GM12878 (cell line): ENCODE measurements at regions not wholly inside any gene's neighbourhood (a gene's known extent, or its start where the extent isn't known, plus 50 kb on each side); places are given as distances from the start of the nearest gene placed in this dataset.

ENCODE experiments used
- ATAC-seq: fragments of 200-7000 bp; cut with Tn5 transposase; 3 replicates; pipeline ENCODE4 v1.9.1; 2020; ENCODE audit warnings: mild to moderate bottlenecking, moderate library complexity
- BruUV-seq: library from RNA; stranded (reverse); fragments of 400-500 nt; replicated peaks from 2 replicates; lab custom pipeline; 2021; lab: Mats Ljungman, UMichigan
- CTCF ChIA-PET: fragments of 300-600 bp; sonication (Branson Sonifier 250); formaldehyde crosslinking; extraction: SDS; loops from one replicate; lab custom pipeline; 2021; ENCODE audit warnings: inconsistent platforms; lab: Yijun Ruan, JAX
- POLR2A ChIA-PET: fragments of 350-600 bp; formaldehyde crosslinking; extraction: SDS; loops from one replicate; lab custom pipeline; 2021; ENCODE audit warnings: inconsistent platforms; lab: Charles Lee
- RAD21 ChIA-PET: fragments of 300-600 bp; sonication (Branson Sonifier 250); formaldehyde crosslinking; loops from one replicate; lab custom pipeline; 2023; ENCODE audit warnings: antibody characterized with exemption; ENCODE audit not compliant: unreplicated experiment; lab: Charles Lee
- SMC1A ChIA-PET: fragments of 300-600 bp; sonication (Branson Sonifier 250); formaldehyde crosslinking; loops from one replicate; lab custom pipeline; 2023; ENCODE audit not compliant: unreplicated experiment, uncharacterized antibody; lab: Charles Lee
- DNase-seq: peaks from one replicate; pipeline ENCODE4 v3.0.0-alpha.2; 2011; ENCODE audit warnings: low read depth, low spot score
- FAIRE-seq: peaks from 3 replicates; lab custom pipeline; 2011; peaks lifted over from hg19 to GRCh38; lab: Jason Lieb, UNC
- H2AFZ ChIP-seq: 2 replicates; pipeline ENCODE4 v1.6.0; 2011; ENCODE audit warnings: low read depth, low read length, control low read depth; ENCODE audit not compliant: control insufficient read depth
- H3K27ac ChIP-seq: 2 replicates; pipeline ENCODE4 v1.5.1; 2011; ENCODE audit warnings: control low read depth; ENCODE audit not compliant: control insufficient read depth, insufficient read depth
- H3K27me3 ChIP-seq, 2 experiments: replicated peaks in 1 of 2; 2 replicates each; pipeline versions ENCODE4 v1.6.0 to v1.6.1; 2011; ENCODE audit warnings: low read length in 1 of 2; ENCODE audit not compliant: control insufficient read depth in 2 of 2, insufficient read depth in 2 of 2
- H3K36me3 ChIP-seq, 2 experiments: 2 replicates each; pipeline ENCODE4 v1.5.1; 2011; ENCODE audit warnings: low read length in 1 of 2; ENCODE audit not compliant: control insufficient read depth in 2 of 2, insufficient read depth in 2 of 2
- H3K4me1 ChIP-seq: 2 replicates; pipeline ENCODE4 v1.6.1; 2011; ENCODE audit warnings: mild to moderate bottlenecking, low read length, moderate library complexity, mixed read lengths; ENCODE audit not compliant: control insufficient read depth, insufficient read depth
- H3K4me2 ChIP-seq: 2 replicates; pipeline ENCODE4 v1.6.0; 2011; ENCODE audit warnings: control low read depth; ENCODE audit not compliant: control insufficient read depth, insufficient read depth
- H3K4me3 ChIP-seq: fragments of 200-600 bp; sonication (generic); 2 replicates; pipeline ENCODE4 v1.5.1; 2016
- H3K79me2 ChIP-seq: 2 replicates; pipeline ENCODE4 v1.6.0; 2011; ENCODE audit warnings: low read length; ENCODE audit not compliant: control insufficient read depth, insufficient read depth
- H3K9ac ChIP-seq: 2 replicates; pipeline ENCODE4 v1.8.0; 2011; ENCODE audit warnings: low read length, control low read depth, mixed read lengths; ENCODE audit not compliant: control insufficient read depth, insufficient read depth
- H3K9me3 ChIP-seq: replicated peaks from 3 replicates; pipeline ENCODE4 v1.5.1; 2011; ENCODE audit warnings: mild to moderate bottlenecking, low read length; ENCODE audit not compliant: control insufficient read depth, insufficient read depth
- H4K20me1 ChIP-seq: 2 replicates; pipeline ENCODE4 v1.6.0; 2011; ENCODE audit not compliant: control insufficient read depth, insufficient read depth
- JUND ChIP-seq: IDR thresholded peaks from 2 replicates; pipeline ENCODE4 v1.6.1; 2012; ENCODE audit warnings: low read depth, mild to moderate bottlenecking, low read length, improper control_type of control experiment, moderate library complexity
- KDM1A ChIP-seq: fragments of 200-600 bp; sonication (generic); IDR thresholded peaks from 2 replicates; pipeline ENCODE4 v1.6.1; 2016; ENCODE audit warnings: borderline replicate concordance
- RAD21 ChIP-seq: IDR thresholded peaks from 2 replicates; pipeline ENCODE4 v1.6.1; 2011; ENCODE audit warnings: mild to moderate bottlenecking, low read depth, low read length, moderate library complexity; ENCODE audit not compliant: insufficient read depth
- WGBS: methylation state at CpG from one replicate; pipeline ENCODE4 v1.1.6; 2016; ENCODE audit warnings: low lambda C conversion rate; ENCODE audit not compliant: insufficient replicate concordance, insufficient coverage; ENCODE audit errors: missing lambda C conversion rate; 5-methylcytosine and 5-hydroxymethylcytosine counted together
- in situ Hi-C: fragments of 300-500 bp; cut with MboI; formaldehyde crosslinking; loops from 9 replicates; pipeline ENCODE4 v1.14.3; 2018; ENCODE audit warnings: mixed read lengths
- intact Hi-C: fragments of 100-400 bp; cut with micrococcal nuclease; formaldehyde crosslinking; loops from one replicate; pipeline ENCODE4 v1.14.2; 2022; ENCODE audit not compliant: unreplicated experiment
- TF ChIP-seq, protein P1 (sequence below): fragments of 450-650 bp; IDR thresholded peaks from 2 replicates; pipeline ENCODE4 v1.6.1; 2018; ENCODE audit warnings: borderline replicate concordance, mild to moderate bottlenecking; ENCODE audit not compliant: partially characterized antibody
- TF ChIP-seq, protein P2 (sequence below): IDR thresholded peaks from 2 replicates; pipeline ENCODE4 v1.6.1; 2011; ENCODE audit warnings: borderline replicate concordance, low read depth, mild to moderate bottlenecking, moderate library complexity, mixed read lengths, low read length; ENCODE audit not compliant: insufficient read depth; ENCODE audit errors: extremely low read length
- TF ChIP-seq, protein P3 (sequence below): IDR thresholded peaks from 2 replicates; pipeline ENCODE4 v1.6.1; 2012; ENCODE audit warnings: improper control_type of control experiment, low read depth, low read length; ENCODE audit not compliant: insufficient replicate concordance

DNA sequence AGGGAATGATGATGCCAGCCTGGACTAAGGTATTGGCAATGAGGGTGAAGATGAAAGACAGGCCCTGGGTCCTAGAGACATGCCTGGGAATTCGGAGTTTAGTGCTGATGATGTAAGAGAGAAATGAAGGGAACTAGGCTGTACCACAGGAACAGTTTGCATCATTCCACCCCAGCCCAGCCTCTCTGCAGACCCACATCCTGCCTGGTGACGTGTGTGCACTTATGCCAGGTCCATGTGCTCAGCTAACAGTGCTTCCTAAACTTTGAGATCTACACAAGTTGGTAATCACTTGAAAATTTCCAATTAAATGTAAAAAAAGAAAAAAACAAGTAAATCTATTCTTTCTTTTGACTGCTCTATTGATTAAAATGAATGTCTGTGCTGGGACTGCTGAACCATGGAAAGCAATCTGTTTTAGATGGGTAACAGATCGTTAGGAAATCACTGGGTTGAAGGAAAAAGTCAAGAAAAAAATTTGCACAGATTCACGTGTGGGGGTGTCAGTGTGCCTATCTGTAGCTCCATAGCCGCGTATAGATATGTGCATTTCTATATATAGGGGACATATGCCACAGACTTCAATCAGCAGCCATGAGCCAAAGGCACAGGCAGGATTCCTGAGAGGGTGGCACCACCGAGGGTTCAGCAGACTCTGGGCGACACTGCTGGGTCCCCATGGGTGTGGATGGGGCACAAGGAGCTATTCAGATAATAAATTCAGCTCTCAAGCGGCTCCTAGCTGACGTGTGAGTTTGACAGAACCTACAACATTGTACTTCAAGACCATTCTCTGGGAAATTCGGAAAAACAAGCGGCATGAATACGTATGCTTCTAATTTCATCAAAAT is 131.1 kb upstream of the OPCML start:
- Histone ChIP-seq H3K4me1 (no peaks in the 10 kb centered on the region), H4K20me1 (no peaks in the 10 kb centered on the region), H3K4me3 (no peak overlapping the region), H3K9ac (no peak overlapping the region), H3K79me2 (no peaks in the 10 kb centered on the region), H3K9me3 (no peaks in the 10 kb centered on the region; the same call in 2 of the 3 replicates), H3K4me2 (no peak overlapping the region), H2AFZ (no peak overlapping the region), H3K27me3 (no peaks in the 10 kb centered on the region), H3K36me3 (no peaks in the 10 kb centered on the region), H3K27ac (no peak overlapping the region)
- CTCF ChIA-PET: interaction anchor here (0.7 kb wide), 1 partner anchor 15 kb away, joined by 3 read pairs; no protein-coding TSS in a partner anchor
- BruUV-seq: no TSS peak
- ATAC-seq: no peak
- TF ChIP-seq, protein P1, sequence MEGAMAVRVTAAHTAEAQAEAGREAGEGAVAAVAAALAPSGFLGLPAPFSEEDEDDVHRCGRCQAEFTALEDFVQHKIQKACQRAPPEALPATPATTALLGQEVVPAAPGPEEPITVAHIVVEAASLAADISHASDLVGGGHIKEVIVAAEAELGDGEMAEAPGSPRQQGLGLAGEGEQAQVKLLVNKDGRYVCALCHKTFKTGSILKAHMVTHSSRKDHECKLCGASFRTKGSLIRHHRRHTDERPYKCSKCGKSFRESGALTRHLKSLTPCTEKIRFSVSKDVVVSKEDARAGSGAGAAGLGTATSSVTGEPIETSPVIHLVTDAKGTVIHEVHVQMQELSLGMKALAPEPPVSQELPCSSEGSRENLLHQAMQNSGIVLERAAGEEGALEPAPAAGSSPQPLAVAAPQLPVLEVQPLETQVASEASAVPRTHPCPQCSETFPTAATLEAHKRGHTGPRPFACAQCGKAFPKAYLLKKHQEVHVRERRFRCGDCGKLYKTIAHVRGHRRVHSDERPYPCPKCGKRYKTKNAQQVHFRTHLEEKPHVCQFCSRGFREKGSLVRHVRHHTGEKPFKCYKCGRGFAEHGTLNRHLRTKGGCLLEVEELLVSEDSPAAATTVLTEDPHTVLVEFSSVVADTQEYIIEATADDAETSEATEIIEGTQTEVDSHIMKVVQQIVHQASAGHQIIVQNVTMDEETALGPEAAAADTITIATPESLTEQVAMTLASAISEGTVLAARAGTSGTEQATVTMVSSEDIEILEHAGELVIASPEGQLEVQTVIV: no peak
- no peak for TF ChIP-seq KDM1A
- POLR2A ChIA-PET: no interaction called here
- RAD21 ChIA-PET: no interaction called here
- no peak for FAIRE-seq
- in situ Hi-C loops (no loop called here), intact Hi-C loops (no loop called here)
- WGBS: 13% methylated on average over 13 of the region's 13 CpGs
- SMC1A ChIA-PET: interaction anchor here (0.7 kb wide), 1 partner anchor 78 kb away, joined by 3 read pairs; no protein-coding TSS in a partner anchor
- DNase-seq: no peak

DNA sequence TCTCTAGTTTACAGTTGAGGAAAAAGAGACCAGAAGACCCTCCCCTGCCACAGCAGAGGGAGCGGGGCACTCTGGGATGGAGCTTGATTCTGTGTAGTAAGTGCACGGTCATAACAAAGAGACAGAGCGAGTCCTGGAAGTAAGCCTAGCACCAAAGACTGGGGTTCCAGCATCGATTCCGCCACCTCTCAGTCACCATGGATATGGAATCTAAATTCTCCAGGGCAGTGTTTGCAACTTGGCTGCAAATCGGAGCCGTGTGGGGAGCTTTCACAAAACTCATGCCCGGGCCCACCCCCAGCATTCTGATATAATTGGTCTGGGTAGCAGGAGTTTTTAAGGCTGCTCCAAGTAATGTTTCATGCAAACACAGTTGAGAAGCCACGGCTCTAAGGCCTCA is 129.5 kb upstream of the OPCML start:
- H3K4me3 ChIP-seq: no peak overlapping the region
- ChIA-PET CTCF (no interaction called here), SMC1A (no interaction called here), RAD21 (no interaction called here), POLR2A (no interaction called here)
- no peak overlapping the region for H3K27ac ChIP-seq
- no peak for FAIRE-seq
- intact Hi-C loops (no loop called here), in situ Hi-C loops (no loop called here)
- DNase-seq: no peak
- H3K9ac ChIP-seq: no peak overlapping the region
- no peaks in the 10 kb centered on the region for H3K36me3 ChIP-seq
- H3K9me3 ChIP-seq: no peaks in the 10 kb centered on the region; the same call in 2 of the 3 replicates
- H3K27me3 ChIP-seq: no peaks in the 10 kb centered on the region
- 25% methylated on average over 9 of the region's 9 CpGs for WGBS
- no peak overlapping the region for H2AFZ ChIP-seq
- no peaks in the 10 kb centered on the region for H3K79me2 ChIP-seq
- no peaks in the 10 kb centered on the region for H3K4me1 ChIP-seq
- ATAC-seq: no peak
- no peaks in the 10 kb centered on the region for H4K20me1 ChIP-seq
- no peak overlapping the region for H3K4me2 ChIP-seq
- no TSS peak for BruUV-seq
- TF ChIP-seq, protein P2, sequence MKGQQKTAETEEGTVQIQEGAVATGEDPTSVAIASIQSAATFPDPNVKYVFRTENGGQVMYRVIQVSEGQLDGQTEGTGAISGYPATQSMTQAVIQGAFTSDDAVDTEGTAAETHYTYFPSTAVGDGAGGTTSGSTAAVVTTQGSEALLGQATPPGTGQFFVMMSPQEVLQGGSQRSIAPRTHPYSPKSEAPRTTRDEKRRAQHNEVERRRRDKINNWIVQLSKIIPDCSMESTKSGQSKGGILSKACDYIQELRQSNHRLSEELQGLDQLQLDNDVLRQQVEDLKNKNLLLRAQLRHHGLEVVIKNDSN: no peak
- TF ChIP-seq RAD21: no peak
- TF ChIP-seq, protein P3, sequence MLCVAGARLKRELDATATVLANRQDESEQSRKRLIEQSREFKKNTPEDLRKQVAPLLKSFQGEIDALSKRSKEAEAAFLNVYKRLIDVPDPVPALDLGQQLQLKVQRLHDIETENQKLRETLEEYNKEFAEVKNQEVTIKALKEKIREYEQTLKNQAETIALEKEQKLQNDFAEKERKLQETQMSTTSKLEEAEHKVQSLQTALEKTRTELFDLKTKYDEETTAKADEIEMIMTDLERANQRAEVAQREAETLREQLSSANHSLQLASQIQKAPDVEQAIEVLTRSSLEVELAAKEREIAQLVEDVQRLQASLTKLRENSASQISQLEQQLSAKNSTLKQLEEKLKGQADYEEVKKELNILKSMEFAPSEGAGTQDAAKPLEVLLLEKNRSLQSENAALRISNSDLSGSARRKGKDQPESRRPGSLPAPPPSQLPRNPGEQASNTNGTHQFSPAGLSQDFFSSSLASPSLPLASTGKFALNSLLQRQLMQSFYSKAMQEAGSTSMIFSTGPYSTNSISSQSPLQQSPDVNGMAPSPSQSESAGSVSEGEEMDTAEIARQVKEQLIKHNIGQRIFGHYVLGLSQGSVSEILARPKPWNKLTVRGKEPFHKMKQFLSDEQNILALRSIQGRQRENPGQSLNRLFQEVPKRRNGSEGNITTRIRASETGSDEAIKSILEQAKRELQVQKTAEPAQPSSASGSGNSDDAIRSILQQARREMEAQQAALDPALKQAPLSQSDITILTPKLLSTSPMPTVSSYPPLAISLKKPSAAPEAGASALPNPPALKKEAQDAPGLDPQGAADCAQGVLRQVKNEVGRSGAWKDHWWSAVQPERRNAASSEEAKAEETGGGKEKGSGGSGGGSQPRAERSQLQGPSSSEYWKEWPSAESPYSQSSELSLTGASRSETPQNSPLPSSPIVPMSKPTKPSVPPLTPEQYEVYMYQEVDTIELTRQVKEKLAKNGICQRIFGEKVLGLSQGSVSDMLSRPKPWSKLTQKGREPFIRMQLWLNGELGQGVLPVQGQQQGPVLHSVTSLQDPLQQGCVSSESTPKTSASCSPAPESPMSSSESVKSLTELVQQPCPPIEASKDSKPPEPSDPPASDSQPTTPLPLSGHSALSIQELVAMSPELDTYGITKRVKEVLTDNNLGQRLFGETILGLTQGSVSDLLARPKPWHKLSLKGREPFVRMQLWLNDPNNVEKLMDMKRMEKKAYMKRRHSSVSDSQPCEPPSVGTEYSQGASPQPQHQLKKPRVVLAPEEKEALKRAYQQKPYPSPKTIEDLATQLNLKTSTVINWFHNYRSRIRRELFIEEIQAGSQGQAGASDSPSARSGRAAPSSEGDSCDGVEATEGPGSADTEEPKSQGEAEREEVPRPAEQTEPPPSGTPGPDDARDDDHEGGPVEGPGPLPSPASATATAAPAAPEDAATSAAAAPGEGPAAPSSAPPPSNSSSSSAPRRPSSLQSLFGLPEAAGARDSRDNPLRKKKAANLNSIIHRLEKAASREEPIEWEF: no peak
- TF ChIP-seq JUND: no peak
